ENCODE measurements at regions not wholly inside any gene's neighbourhood (a gene's known extent, or its start where the extent isn't known, plus 50 kb on each side); places are given as distances from the start of the nearest gene placed in this dataset.
"Not testable (repeated sequence)": the region's sequence is repeated elsewhere in the genome, so short reads cannot be mapped to it uniquely, and the experiment has no call there.

DNA sequence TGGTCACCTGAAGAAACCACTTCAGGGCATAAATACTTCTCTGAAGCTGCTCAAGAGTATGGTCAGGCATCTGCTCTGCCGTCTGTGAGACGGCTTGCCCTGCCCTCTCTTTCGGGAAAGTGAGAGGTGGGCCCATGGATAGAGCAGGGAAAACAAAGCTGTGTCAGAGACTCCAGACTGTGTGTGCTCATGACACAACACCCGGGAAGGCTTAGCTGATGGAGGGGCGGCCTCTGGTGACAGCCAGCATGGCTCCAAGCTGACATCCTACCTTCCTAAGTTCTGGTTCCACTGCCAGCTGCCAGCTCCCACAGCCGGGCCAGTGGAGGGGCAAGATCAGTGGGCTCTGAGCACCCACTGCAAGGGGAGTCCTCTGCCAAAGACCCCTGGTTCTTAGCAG is 215.3 kb downstream of the ANKRD30B start:
- H3K27me3 ChIP-seq (ENCODE audit: insufficient read depth, low read length), result no peaks in the 10 kb centered on the region
- H3K27ac ChIP-seq (ENCODE audit: low read depth, low read length), result no peak overlapping the region
- H3K9me3 ChIP-seq (ENCODE audit: insufficient read depth, low read depth, low read length), result peaks cover 81% of the 10 kb centered on the region
- 93% methylated on average over 6 of the region's 6 CpGs for WGBS
- no peak overlapping the region for H3K4me3 ChIP-seq (ENCODE audit: low read length)
- H3K36me3 ChIP-seq (ENCODE audit: insufficient read depth, low read length), result no peaks in the 10 kb centered on the region
- no peaks in the 10 kb centered on the region for H3K4me1 ChIP-seq (ENCODE audit: insufficient read depth, low read length)
- H3K9ac ChIP-seq (ENCODE audit: low read depth, low read length), result no peak overlapping the region

DNA sequence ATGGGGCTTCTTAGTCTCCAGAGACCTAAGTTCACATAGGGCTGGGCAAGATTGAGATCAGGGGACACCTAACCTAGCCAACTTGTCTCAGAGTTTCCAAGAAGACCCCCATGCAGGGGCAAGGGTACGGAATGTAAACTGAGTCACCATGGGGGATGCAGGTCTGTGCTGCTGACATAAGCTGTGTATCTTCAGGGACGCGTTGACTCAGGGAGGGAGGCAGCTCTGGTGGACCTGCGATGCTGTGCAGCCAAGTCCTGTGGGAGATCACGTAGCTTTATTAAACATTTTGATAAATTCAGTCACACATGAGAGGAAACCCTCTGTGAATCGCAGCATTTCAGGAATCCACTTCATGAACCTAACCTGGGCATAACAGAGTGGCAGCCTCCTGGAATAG is 216.0 kb downstream of the ANKRD30B start:
- no peaks in the 10 kb centered on the region for H3K36me3 ChIP-seq (ENCODE audit: insufficient read depth, low read length)
- H3K27me3 ChIP-seq (ENCODE audit: insufficient read depth, low read length), result no peaks in the 10 kb centered on the region
- H3K9ac ChIP-seq (ENCODE audit: low read depth, low read length), result no peak overlapping the region
- no peak overlapping the region for H3K4me3 ChIP-seq (ENCODE audit: low read length)
- H3K9me3 ChIP-seq (ENCODE audit: insufficient read depth, low read depth, low read length), result peaks cover 84% of the 10 kb centered on the region
- H3K4me1 ChIP-seq (ENCODE audit: insufficient read depth, low read length), result no peaks in the 10 kb centered on the region
- H3K27ac ChIP-seq (ENCODE audit: low read depth, low read length), result no peak overlapping the region
- 87% methylated on average over 6 of the region's 6 CpGs for WGBS

- Histone ChIP-seq H3K4me1 (ENCODE audit: insufficient read depth, low read length) (no peaks in the 10 kb centered on the region), H3K27ac (ENCODE audit: low read depth, low read length) (no peak overlapping the region), H3K9me3 (ENCODE audit: insufficient read depth, low read depth, low read length) (peaks cover 85% of the 10 kb centered on the region), H3K4me3 (ENCODE audit: low read length) (no peak overlapping the region), H3K9ac (ENCODE audit: low read depth, low read length) (no peak overlapping the region), H3K27me3 (ENCODE audit: insufficient read depth, low read length) (no peaks in the 10 kb centered on the region), H3K36me3 (ENCODE audit: insufficient read depth, low read length) (no peaks in the 10 kb centered on the region)
Observed at GRCh38 chr18:14964406-14964805, 216.4 kb downstream of the ANKRD30B start.

GRCh38 chr18:14964976-14965375 is 217.0 kb downstream of the ANKRD30B start:
- not testable (repeated sequence) for H3K4me3 ChIP-seq (ENCODE audit: low read length); H3K4me1 ChIP-seq (ENCODE audit: insufficient read depth, low read length); H3K36me3 ChIP-seq (ENCODE audit: insufficient read depth, low read length); H3K27me3 ChIP-seq (ENCODE audit: insufficient read depth, low read length); H3K27ac ChIP-seq (ENCODE audit: low read depth, low read length); H3K9ac ChIP-seq (ENCODE audit: low read depth, low read length)
- WGBS, result 95% methylated on average over 4 of the region's 4 CpGs
- peaks cover 85% of the 10 kb centered on the region for H3K9me3 ChIP-seq (ENCODE audit: insufficient read depth, low read depth, low read length)

GRCh38 chr18:14965553-14965952 is 217.6 kb downstream of the ANKRD30B start:
- Histone ChIP-seq H3K27me3 (ENCODE audit: insufficient read depth, low read length) (no peaks in the 10 kb centered on the region), H3K4me1 (ENCODE audit: insufficient read depth, low read length) (no peaks in the 10 kb centered on the region), H3K9me3 (ENCODE audit: insufficient read depth, low read depth, low read length) (peaks cover 89% of the 10 kb centered on the region), H3K4me3 (ENCODE audit: low read length) (no peak overlapping the region), H3K36me3 (ENCODE audit: insufficient read depth, low read length) (no peaks in the 10 kb centered on the region), H3K27ac (ENCODE audit: low read depth, low read length) (no peak overlapping the region), H3K9ac (ENCODE audit: low read depth, low read length) (no peak overlapping the region)
- 81% methylated on average over 11 of the region's 11 CpGs for WGBS

GRCh38 chr18:14967246-14967645 is 219.3 kb downstream of the ANKRD30B start:
- H3K27ac ChIP-seq (ENCODE audit: low read depth, low read length); H3K4me1 ChIP-seq (ENCODE audit: insufficient read depth, low read length); H3K9ac ChIP-seq (ENCODE audit: low read depth, low read length); H3K36me3 ChIP-seq (ENCODE audit: insufficient read depth, low read length); H3K27me3 ChIP-seq (ENCODE audit: insufficient read depth, low read length); H3K4me3 ChIP-seq (ENCODE audit: low read length): not testable (repeated sequence)
- H3K9me3 ChIP-seq (ENCODE audit: insufficient read depth, low read depth, low read length), result peaks cover 90% of the 10 kb centered on the region
- whole genome bisulfite sequencing, result 69% methylated on average over 3 of the region's 3 CpGs

GRCh38 chr18:14969500-14969899 is 221.5 kb downstream of the ANKRD30B start:
- peaks cover 85% of the 10 kb centered on the region for H3K9me3 ChIP-seq (ENCODE audit: insufficient read depth, low read depth, low read length)
- no peak overlapping the region for H3K27ac ChIP-seq (ENCODE audit: low read depth, low read length)
- no peaks in the 10 kb centered on the region for H3K4me1 ChIP-seq (ENCODE audit: insufficient read depth, low read length)
- no peaks in the 10 kb centered on the region for H3K36me3 ChIP-seq (ENCODE audit: insufficient read depth, low read length)
- H3K27me3 ChIP-seq (ENCODE audit: insufficient read depth, low read length), result no peaks in the 10 kb centered on the region
- WGBS, result 96% methylated on average over 8 of the region's 9 CpGs
- no peak overlapping the region for H3K9ac ChIP-seq (ENCODE audit: low read depth, low read length)
- H3K4me3 ChIP-seq (ENCODE audit: low read length), result no peak overlapping the region

- Histone ChIP-seq H3K36me3 (ENCODE audit: insufficient read depth, low read length) (no peaks in the 10 kb centered on the region), H3K9ac (ENCODE audit: low read depth, low read length) (no peak overlapping the region), H3K4me3 (ENCODE audit: low read length) (no peak overlapping the region), H3K27ac (ENCODE audit: low read depth, low read length) (no peak overlapping the region), H3K4me1 (ENCODE audit: insufficient read depth, low read length) (no peaks in the 10 kb centered on the region), H3K27me3 (ENCODE audit: insufficient read depth, low read length) (no peaks in the 10 kb centered on the region), H3K9me3 (ENCODE audit: insufficient read depth, low read depth, low read length) (peaks cover 83% of the 10 kb centered on the region)
- 73% methylated on average over 5 of the region's 5 CpGs for WGBS
Observed at GRCh38 chr18:14970027-14970426, 222.1 kb downstream of the ANKRD30B start.

- 86% methylated on average over 5 of the region's 5 CpGs for WGBS
- no peak overlapping the region for H3K9ac ChIP-seq (ENCODE audit: low read depth, low read length)
- H3K9me3 ChIP-seq (ENCODE audit: insufficient read depth, low read depth, low read length), result peaks cover 82% of the 10 kb centered on the region
- no peak overlapping the region for H3K4me3 ChIP-seq (ENCODE audit: low read length)
- H3K27ac ChIP-seq (ENCODE audit: low read depth, low read length), result no peak overlapping the region
- H3K36me3 ChIP-seq (ENCODE audit: insufficient read depth, low read length), result no peaks in the 10 kb centered on the region
- H3K27me3 ChIP-seq (ENCODE audit: insufficient read depth, low read length), result no peaks in the 10 kb centered on the region
- H3K4me1 ChIP-seq (ENCODE audit: insufficient read depth, low read length), result no peaks in the 10 kb centered on the region
Observed at GRCh38 chr18:14971461-14972185, 223.7 kb downstream of the ANKRD30B start.

DNA sequence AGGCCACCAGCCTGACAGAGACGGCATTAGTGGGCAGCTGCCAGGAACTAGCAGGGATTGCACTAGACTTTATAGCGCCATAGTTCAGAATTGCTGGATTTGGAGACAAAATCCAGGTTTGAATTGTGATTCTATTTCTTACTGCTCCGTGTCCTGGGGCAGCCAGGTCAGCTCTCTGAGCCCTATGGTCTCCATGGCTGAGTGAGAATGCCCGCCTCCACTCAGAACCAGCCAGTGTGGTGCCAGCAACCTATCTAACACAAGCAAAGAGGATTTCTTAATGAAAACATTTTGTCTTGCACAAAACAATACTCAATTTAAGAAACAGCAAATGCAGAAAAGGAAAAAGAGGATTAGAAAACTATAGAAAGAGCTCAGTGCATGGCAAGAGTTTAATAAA is 225.4 kb downstream of the ANKRD30B start:
- peaks cover 87% of the 10 kb centered on the region for H3K9me3 ChIP-seq (ENCODE audit: insufficient read depth, low read depth, low read length)
- not testable (repeated sequence) for H3K4me1 ChIP-seq (ENCODE audit: insufficient read depth, low read length); H3K9ac ChIP-seq (ENCODE audit: low read depth, low read length); H3K27me3 ChIP-seq (ENCODE audit: insufficient read depth, low read length); H3K4me3 ChIP-seq (ENCODE audit: low read length); H3K36me3 ChIP-seq (ENCODE audit: insufficient read depth, low read length); H3K27ac ChIP-seq (ENCODE audit: low read depth, low read length)
- WGBS, result 69% methylated on average over 4 of the region's 4 CpGs

DNA sequence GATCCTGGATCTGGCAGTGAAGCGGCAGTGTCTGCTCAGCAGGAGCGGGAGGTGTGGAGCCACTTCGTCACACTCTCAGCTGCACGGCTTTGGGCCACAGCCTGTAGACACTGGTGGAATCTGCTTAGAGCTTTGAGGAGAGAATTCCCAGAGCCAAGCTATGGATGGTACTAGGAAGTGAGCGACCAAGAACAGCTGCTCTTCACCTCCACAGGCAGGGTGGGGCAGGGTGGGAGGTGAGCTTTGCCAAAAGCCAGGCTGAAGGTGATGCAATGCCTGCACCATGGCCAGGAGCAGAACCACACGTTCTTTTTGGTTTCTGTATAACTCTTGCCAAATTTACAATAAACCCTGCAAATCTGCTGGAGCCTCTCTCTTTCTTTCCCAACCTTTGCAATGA is 226.1 kb downstream of the ANKRD30B start:
- H3K9ac ChIP-seq (ENCODE audit: low read depth, low read length), result no peak overlapping the region
- WGBS, result 73% methylated on average over 6 of the region's 6 CpGs
- no peaks in the 10 kb centered on the region for H3K4me1 ChIP-seq (ENCODE audit: insufficient read depth, low read length)
- H3K27ac ChIP-seq (ENCODE audit: low read depth, low read length), result no peak overlapping the region
- no peaks in the 10 kb centered on the region for H3K27me3 ChIP-seq (ENCODE audit: insufficient read depth, low read length)
- no peaks in the 10 kb centered on the region for H3K36me3 ChIP-seq (ENCODE audit: insufficient read depth, low read length)
- peaks cover 85% of the 10 kb centered on the region for H3K9me3 ChIP-seq (ENCODE audit: insufficient read depth, low read depth, low read length)
- H3K4me3 ChIP-seq (ENCODE audit: low read length), result no peak overlapping the region

DNA sequence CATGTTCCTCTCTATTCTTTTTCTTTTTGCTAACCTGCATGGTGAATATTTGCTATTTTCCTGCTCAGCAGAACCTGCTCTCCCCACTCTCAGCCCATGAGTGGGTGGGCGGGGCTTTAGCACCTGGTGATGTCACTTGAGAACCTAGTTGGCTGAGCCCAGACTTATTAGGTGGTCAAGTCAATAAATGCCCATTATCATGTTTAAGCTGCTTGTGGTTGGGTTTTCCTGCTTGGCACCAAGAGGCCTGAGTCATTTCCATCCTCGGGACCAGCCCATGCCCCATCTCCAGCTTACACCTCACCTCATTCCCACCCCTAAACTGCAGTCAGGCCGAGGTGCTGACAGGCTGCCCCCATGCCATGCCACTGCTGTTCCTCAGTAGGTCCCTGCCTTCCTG is 226.6 kb downstream of the ANKRD30B start:
- 63% methylated on average over 3 of the region's 3 CpGs for WGBS
- no peak overlapping the region for H3K27ac ChIP-seq (ENCODE audit: low read depth, low read length)
- H3K9ac ChIP-seq (ENCODE audit: low read depth, low read length), result no peak overlapping the region
- no peaks in the 10 kb centered on the region for H3K36me3 ChIP-seq (ENCODE audit: insufficient read depth, low read length)
- no peaks in the 10 kb centered on the region for H3K4me1 ChIP-seq (ENCODE audit: insufficient read depth, low read length)
- H3K27me3 ChIP-seq (ENCODE audit: insufficient read depth, low read length), result no peaks in the 10 kb centered on the region
- H3K9me3 ChIP-seq (ENCODE audit: insufficient read depth, low read depth, low read length), result peaks cover 84% of the 10 kb centered on the region
- H3K4me3 ChIP-seq (ENCODE audit: low read length), result no peak overlapping the region
